Spinal cord (tissue), 9 donors: ENCODE measurements at regions not wholly inside any gene's neighbourhood (a gene's known extent, or its start where the extent isn't known, plus 50 kb on each side); places are given as distances from the start of the nearest gene placed in this dataset.

Source experiments
- DNase-seq, 6 donors: peaks; one replicate each; pipeline versions ENCODE4 v3.0.0 to v3.0.0-alpha.2; 2013 to 2015; ENCODE audit warnings: low spot score in 6 of 6, low read depth in 4 of 6
- H3K27ac ChIP-seq: one replicate; pipeline ENCODE4 v1.5.1; 2013; ENCODE audit warnings: low read depth, low read length, control low read depth
- H3K27me3 ChIP-seq: one replicate; pipeline ENCODE4 v1.6.1; 2013; ENCODE audit warnings: low read length; ENCODE audit not compliant: control insufficient read depth, insufficient read depth
- H3K36me3 ChIP-seq: one replicate; pipeline ENCODE4 v1.6.1; 2013; ENCODE audit warnings: low read length; ENCODE audit not compliant: control insufficient read depth, insufficient read depth
- H3K4me1 ChIP-seq: one replicate; pipeline ENCODE4 v1.6.1; 2013; ENCODE audit warnings: low read length; ENCODE audit not compliant: control insufficient read depth, insufficient read depth
- H3K4me3 ChIP-seq: one replicate; pipeline ENCODE4 v1.5.1; 2013; ENCODE audit warnings: low read depth, low read length, control low read depth
- H3K9me3 ChIP-seq: one replicate; pipeline ENCODE4 v1.6.1; 2013; ENCODE audit warnings: low read length; ENCODE audit not compliant: control insufficient read depth, insufficient read depth
- WGBS: methylation state at CpG from one replicate; pipeline ENCODE4 v1.1.5; 2013; ENCODE audit warnings: missing lambda C conversion rate; ENCODE audit not compliant: insufficient coverage; 5-methylcytosine and 5-hydroxymethylcytosine counted together
- donor health status: healthy.

DNA sequence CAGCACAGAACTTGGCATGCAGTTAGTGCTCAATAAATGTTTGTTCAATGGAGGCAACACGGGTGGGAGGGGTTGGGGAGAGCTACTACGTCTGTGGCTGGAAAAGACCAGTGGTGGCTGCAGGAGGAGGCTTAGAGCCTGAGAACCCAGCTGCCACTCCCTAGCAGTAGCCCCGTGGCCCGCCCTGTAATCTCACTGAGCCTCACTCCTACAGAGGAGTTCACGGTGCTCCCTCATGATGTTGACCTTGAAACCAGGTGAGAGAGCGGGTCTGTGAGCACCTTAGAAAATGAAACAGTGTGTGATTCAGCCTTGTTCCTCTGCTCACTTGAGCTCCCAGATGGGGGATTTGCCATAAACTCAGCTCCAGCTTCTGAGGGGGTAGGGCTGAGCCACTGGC is 299.6 kb downstream of the NPHP4 start:
- H3K9me3 ChIP-seq, result no peaks in the 10 kb centered on the region
- no peak for DNase-seq
- H3K27ac ChIP-seq, result no peak overlapping the region
- no peaks in the 10 kb centered on the region for H3K36me3 ChIP-seq
- H3K27me3 ChIP-seq, result no peaks in the 10 kb centered on the region
- peaks cover 24% of the 10 kb centered on the region for H3K4me1 ChIP-seq
- WGBS, result 79% methylated on average over 5 of the region's 6 CpGs
- no peak overlapping the region for H3K4me3 ChIP-seq

DNA sequence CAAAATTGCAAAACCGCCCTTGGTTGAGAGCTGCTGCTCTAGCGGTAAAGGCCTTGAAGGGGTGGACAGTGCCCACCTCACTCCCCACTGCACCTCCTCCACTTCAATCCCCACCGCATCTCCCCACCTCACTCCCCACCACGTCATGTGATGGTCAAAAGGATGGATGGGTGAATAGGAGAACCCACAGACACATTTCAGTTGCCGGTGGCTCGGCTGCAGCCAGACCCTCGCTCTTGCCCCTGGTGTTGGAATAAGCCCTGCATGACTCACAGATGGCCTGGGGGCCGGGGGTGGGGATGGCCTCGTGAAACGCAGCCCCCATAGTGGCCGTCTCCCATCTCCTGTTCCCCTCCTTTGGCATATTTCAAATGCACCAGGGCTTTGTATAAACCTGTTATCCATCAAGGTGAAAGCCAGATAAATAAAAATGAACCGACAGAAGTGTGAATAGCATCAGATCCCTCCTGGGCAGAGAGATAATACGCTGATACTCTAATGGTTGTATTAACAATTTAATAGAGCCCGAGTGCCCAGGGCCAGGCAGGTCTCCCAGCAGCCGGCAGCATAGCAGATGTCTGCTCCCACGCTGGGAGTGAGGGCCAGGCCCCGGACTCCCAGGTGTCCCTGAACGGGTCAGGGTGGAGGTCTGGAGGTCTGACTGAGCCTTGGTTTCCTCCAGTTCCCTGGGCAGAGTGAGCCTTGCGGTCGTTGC is 300.3 kb downstream of the NPHP4 start:
- Histone ChIP-seq H3K36me3 (no peaks in the 10 kb centered on the region), H3K4me1 (peaks cover 24% of the 10 kb centered on the region), H3K27ac (no peak overlapping the region), H3K4me3 (no peak overlapping the region), H3K27me3 (no peaks in the 10 kb centered on the region), H3K9me3 (no peaks in the 10 kb centered on the region)
- peak in 1 of 6 donors; percentile 25 for DNase-seq
- 45% methylated on average over 15 of the region's 20 CpGs for WGBS

DNA sequence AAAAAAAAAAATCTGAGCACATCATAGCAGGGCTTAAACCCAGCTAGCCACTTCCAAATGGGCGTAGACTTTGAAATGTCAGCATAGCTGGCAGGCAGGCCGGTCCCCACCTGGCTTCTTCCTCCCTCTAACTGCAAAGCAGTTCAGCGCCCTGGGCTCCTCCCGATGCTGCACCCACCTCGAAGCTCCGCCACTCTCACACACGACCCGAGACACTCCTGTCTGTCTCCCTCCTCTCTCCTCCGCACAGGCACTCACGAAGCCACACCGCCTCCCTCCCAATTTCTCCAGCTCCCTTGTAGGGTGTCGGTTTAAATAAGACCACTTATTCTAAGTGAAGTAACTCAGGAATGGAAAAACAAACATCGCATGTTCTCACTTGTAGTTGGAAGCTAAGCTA is 301.3 kb downstream of the NPHP4 start:
- Histone ChIP-seq H3K4me1 (peaks cover 24% of the 10 kb centered on the region), H3K9me3 (no peaks in the 10 kb centered on the region), H3K27me3 (no peaks in the 10 kb centered on the region), H3K27ac (no peak overlapping the region), H3K4me3 (no peak overlapping the region), H3K36me3 (no peaks in the 10 kb centered on the region)
- 85% methylated on average over 8 of the region's 13 CpGs for WGBS
- no peak for DNase-seq

DNA sequence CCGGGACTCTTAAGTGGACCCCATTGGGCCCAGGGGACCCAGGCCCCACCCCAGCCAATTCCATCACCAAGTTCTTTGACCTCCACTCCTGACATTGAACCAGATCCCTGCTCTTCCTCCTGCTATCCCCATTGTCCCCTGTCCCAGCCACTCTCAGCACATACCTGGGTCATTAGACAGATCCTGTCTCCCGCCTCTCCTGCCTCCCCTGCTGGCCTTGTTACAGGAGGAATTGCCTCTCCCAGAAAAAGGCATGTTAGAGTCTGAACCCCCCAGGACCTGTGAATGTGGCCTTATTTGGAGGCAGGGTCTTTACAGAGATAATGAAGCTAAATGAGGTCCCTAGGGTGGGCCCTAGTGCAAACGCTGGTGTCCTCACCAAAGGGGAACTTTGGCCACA is 301.9 kb downstream of the NPHP4 start:
- no peak for DNase-seq
- Histone ChIP-seq H3K27ac (no peak overlapping the region), H3K9me3 (no peaks in the 10 kb centered on the region), H3K4me3 (no peak overlapping the region), H3K4me1 (peaks cover 27% of the 10 kb centered on the region), H3K27me3 (no peaks in the 10 kb centered on the region), H3K36me3 (no peaks in the 10 kb centered on the region)
- 68% methylated on average over 2 of the region's 3 CpGs for WGBS

DNA sequence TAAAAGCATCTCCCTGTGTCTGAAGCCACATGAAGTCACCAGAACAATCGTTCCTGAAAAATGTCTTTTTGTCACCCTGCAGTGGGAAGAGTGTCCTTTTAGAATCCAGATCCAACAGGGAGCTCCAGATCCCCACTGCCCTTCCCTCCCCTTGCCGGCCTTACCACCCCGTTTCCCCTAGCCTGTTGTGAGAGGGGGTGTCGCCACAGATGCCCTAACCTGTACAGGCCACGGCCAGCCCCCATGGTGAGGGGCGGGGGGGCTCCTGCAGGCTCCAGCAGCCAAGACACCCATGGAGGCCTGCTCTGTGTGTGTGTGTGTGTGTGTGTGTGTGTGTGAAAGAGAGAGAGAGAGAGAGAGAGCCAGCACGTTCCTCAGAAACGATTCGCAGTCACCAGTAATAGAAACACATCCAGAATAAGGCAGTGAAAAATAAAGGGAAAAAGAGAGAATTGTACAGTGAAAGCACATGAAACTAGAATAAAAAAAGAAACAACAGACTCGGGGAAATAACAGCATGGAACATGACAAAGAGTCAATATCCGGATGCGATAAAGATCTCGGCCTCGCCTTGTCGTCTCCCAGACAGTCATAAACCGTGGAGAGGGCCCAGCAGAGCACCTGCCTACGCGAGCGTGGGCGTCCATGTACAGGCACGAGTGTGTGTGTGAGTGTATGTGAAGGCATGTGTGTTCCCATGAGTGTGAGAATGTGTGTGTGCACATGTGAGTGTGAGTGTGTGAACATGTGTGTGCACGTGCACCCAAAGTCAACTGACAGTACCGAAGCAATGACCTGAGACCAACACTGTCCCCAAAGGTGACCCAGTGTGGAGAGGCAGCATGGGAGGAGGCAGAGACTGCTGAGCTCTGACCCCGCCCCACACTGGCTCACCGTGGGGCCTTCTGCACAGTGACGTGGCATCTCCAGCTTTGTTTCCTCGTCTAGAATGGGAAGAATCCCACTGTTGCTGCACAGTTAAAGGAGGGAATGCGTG is 303.8 kb downstream of the NPHP4 start:
- DNase-seq, result peak in 1 of 6 donors; percentile 38
- H3K4me3 ChIP-seq, result no peak overlapping the region
- peaks cover 32% of the 10 kb centered on the region for H3K4me1 ChIP-seq
- H3K36me3 ChIP-seq, result no peaks in the 10 kb centered on the region
- WGBS, result 78% methylated on average over 21 of the region's 28 CpGs
- H3K27me3 ChIP-seq, result no peaks in the 10 kb centered on the region
- H3K27ac ChIP-seq, result no peak overlapping the region
- no peaks in the 10 kb centered on the region for H3K9me3 ChIP-seq

DNA sequence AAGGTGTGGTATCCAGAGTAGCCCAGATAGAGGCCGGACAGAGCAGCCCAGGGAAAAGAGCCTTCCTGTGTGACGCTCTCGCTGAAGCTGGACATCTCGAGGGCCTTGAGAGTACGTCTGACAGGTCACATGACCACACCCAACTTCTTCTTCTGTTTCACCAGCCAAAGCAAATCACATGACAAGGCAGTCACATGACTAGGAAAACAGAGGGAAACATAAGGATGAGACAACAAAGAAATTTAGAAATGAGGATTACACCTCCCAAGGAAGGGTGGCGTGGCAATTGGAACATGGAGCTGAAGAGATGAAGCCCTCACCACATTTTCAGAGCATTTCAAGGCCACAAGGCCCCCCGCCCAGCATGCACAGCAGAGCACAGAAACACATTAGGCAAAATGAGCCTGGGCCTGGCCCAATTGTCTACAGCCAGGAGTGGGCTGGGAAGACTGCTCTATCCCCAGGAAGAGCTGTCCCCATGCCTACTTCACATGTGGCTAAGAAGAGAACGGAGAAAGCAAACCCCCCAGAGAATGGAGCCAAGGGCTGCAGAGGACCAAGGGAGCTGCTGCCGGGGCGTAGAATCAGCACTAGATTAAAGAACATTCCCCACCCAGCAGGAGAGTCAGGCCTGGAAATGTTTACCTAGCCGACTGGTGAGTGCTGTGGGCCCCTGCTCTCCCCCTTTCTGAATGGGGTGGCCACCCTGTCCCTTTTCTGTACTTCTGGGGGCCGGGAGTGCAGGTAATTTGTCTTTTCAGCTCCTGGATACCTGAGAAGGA is 305.1 kb downstream of the NPHP4 start:
- WGBS, result 91% methylated on average over 8 of the region's 12 CpGs

DNA sequence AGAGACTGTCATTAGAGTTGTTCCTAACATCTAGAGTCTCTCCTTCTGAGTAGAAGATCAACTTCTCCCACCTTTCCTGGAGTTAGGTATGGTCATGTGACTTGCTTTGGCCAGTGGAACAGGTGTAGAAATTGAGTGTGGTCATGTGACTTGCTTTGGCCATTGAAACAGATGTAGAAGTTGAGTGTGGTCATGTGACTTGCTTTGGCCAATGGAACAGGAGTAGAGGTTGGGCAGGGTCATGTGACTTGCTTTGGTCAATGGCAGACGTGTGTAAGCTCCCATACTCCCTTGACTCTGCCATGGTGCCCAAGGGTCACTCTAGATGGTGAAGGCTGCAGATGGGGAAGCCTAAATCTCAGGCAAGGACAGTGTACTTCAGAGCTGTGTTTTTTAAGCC is 306.0 kb downstream of the NPHP4 start:
- H3K27me3 ChIP-seq, result no peaks in the 10 kb centered on the region
- WGBS, result 100% methylated on average over 1 of the region's 1 CpG

More for the DNA sequence above, 305.1 kb downstream of the NPHP4 start:
- Histone ChIP-seq H3K36me3 (no peaks in the 10 kb centered on the region), H3K27ac (no peak overlapping the region), H3K27me3 (no peaks in the 10 kb centered on the region), H3K4me1 (peaks cover 33% of the 10 kb centered on the region), H3K4me3 (no peak overlapping the region), H3K9me3 (no peaks in the 10 kb centered on the region)
- no peak for DNase-seq

DNA sequence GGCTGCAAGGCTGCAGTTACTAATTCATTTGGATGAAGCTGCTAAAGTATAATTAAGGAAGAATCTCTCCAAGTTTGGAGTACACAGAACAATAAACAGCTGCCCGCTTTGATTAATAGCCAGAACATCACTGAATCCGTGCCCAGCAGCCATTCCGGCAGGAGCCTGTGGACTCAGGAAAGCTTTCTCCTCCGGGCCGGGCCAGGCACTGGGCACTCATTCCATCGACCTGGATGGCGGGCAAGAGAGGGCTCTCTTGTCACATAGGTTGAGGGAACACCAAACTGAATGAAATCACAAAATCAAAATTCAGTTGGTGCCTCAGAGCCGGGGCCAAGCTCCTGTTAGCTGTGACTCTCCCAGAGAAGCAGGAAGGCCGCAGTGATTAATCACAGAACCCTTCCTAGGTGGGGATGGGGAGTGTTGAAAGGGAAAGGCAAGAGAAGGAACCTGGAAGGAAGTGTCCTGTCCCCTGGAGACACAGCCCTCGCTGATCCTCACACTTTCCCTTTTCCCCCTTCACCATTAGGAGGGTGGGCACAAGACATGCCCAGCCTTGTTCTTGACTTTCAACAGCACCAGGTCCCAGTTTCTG is 306.7 kb downstream of the NPHP4 start:
- Histone ChIP-seq H3K27ac (no peak overlapping the region), H3K27me3 (no peaks in the 10 kb centered on the region), H3K36me3 (no peaks in the 10 kb centered on the region), H3K4me3 (no peak overlapping the region), H3K9me3 (no peaks in the 10 kb centered on the region), H3K4me1 (peaks cover 32% of the 10 kb centered on the region)
- DNase-seq, result no peak
- WGBS, result 80% methylated on average over 1 of the region's 10 CpGs

More for the DNA sequence above, 306.0 kb downstream of the NPHP4 start:
- H3K9me3 ChIP-seq, result no peaks in the 10 kb centered on the region
- H3K4me1 ChIP-seq, result peaks cover 32% of the 10 kb centered on the region
- no peak for DNase-seq
- H3K4me3 ChIP-seq, result no peak overlapping the region
- no peaks in the 10 kb centered on the region for H3K36me3 ChIP-seq
- H3K27ac ChIP-seq, result no peak overlapping the region

DNA sequence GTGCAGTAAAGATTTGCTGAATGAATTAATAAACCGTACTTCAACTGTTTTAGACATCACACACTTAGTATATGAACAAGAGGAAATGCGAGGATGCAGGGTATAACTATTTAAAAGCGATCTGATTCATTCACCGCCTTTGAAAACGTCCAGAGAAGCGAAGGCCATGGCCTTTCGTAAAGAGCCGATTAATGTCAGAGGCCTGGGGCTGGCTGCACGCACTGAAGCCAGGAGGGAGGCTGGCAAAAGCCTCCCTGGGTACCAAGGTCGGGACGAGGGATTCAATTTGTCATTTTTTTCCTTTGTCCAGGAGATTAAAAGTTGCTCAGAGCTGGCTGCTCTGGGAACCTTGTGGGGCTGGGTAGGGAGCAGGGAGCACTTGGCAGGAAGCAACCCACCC is 307.4 kb downstream of the NPHP4 start:
- Histone ChIP-seq H3K9me3 (no peaks in the 10 kb centered on the region), H3K36me3 (no peaks in the 10 kb centered on the region), H3K4me1 (peaks cover 32% of the 10 kb centered on the region), H3K27me3 (no peaks in the 10 kb centered on the region), H3K27ac (no peak overlapping the region), H3K4me3 (no peak overlapping the region)
- DNase-seq, result no peak
- WGBS, result 87% methylated on average over 7 of the region's 11 CpGs
